K562 (cell line): ENCODE measurements at regions not wholly inside any gene's neighbourhood (a gene's known extent, or its start where the extent isn't known, plus 50 kb on each side); places are given as distances from the start of the nearest gene placed in this dataset.

Source experiments
- ATAC-seq: fragments of 200-7000 bp; cut with Tn5 transposase; 3 replicates; pipeline ENCODE4 v1.9.1; 2020; ENCODE audit warnings: moderate library complexity
- BruUV-seq: library from RNA; stranded (reverse); fragments of 400-500 nt; replicated peaks from 2 replicates; lab custom pipeline; 2021; lab: Mats Ljungman, UMichigan
- CTCF ChIA-PET: fragments of 300-600 bp; formaldehyde crosslinking; extraction: SDS; loops from one replicate; lab custom pipeline; 2021; ENCODE audit warnings: low intra/inter-chr PET ratio; lab: Yijun Ruan, JAX
- POLR2A ChIA-PET: fragments of 300-600, 350-650 bp; sonication (Branson Sonifier 250); formaldehyde crosslinking; extraction: SDS; loops from one replicate; lab custom pipeline; 2021; ENCODE audit warnings: antibody characterized with exemption, inconsistent platforms; lab: Yijun Ruan, JAX
- DNase-seq, 4 experiments: peaks; one replicate each; pipeline versions ENCODE4 v3.0.0 to v3.0.0-alpha.2; 2011 to 2018; ENCODE audit warnings: low spot score in 3 of 4, mixed read lengths in 3 of 4; ENCODE audit errors: extremely low read depth in 1 of 4
- FAIRE-seq: peaks from 2 replicates; lab custom pipeline; 2011; peaks lifted over from hg19 to GRCh38; lab: Jason Lieb, UNC
- H2AFZ ChIP-seq: 2 replicates; pipeline ENCODE4 v1.6.0; 2011; ENCODE audit warnings: low read depth, low read length, control low read depth, inconsistent platforms
- H3K27ac ChIP-seq: fragments of 200-600 bp; 3 replicates; pipeline ENCODE4 v1.8.0; 2011; ENCODE audit warnings: low read depth, mild to moderate bottlenecking, control low read depth, inconsistent platforms, low read length, moderate library complexity, mixed read lengths; ENCODE audit errors: extremely low read depth
- H3K27me3 ChIP-seq, 2 experiments: fragments of 300-600 bp in 1 of 2; 2 replicates in 1 of 2; 3 replicates in 1 of 2; pipeline versions ENCODE4 v1.6.0 to v1.8.0; 2011; ENCODE audit warnings: inconsistent platforms in 2 of 2, low read length in 2 of 2, mild to moderate bottlenecking in 1 of 2, mixed read lengths in 1 of 2, moderate library complexity in 1 of 2; ENCODE audit not compliant: control insufficient read depth in 2 of 2, insufficient read depth in 2 of 2
- H3K36me3 ChIP-seq: fragments of 300-600 bp; 3 replicates; pipeline ENCODE4 v1.8.0; 2011; ENCODE audit warnings: mild to moderate bottlenecking, low read length, inconsistent platforms; ENCODE audit not compliant: control insufficient read depth, insufficient read depth
- H3K4me1 ChIP-seq, 2 experiments: fragments of 200-600 bp in 1 of 2; replicated peaks in 1 of 2; 2 replicates in 1 of 2; 3 replicates in 1 of 2; pipeline versions ENCODE4 v1.5.1 to v1.8.0; 2011; ENCODE audit warnings: inconsistent platforms in 2 of 2, low read length in 2 of 2, mild to moderate bottlenecking in 1 of 2, mixed read lengths in 1 of 2, moderate library complexity in 1 of 2; ENCODE audit not compliant: control insufficient read depth in 2 of 2, insufficient read depth in 2 of 2
- H3K4me2 ChIP-seq: 2 replicates; pipeline ENCODE4 v1.6.1; 2011; ENCODE audit warnings: low read length, control low read depth, inconsistent platforms, mixed read lengths; ENCODE audit not compliant: insufficient read depth
- H3K4me3 ChIP-seq: fragments of 200-600 bp; sonication (generic), shearing (Covaris generic); 2 replicates; pipeline ENCODE4 v1.5.1; 2016; ENCODE audit warnings: control low read depth, inconsistent platforms
- H3K79me2 ChIP-seq: fragments of 200-600 bp; 3 replicates; pipeline ENCODE4 v1.8.0; 2011; ENCODE audit warnings: low read length, inconsistent platforms; ENCODE audit not compliant: control insufficient read depth, insufficient read depth
- H3K9ac ChIP-seq, 2 experiments: 2 replicates each; pipeline versions ENCODE4 v1.6.0 to v1.6.1; 2011; ENCODE audit warnings: low read depth in 2 of 2, low read length in 2 of 2, control low read depth in 1 of 2, inconsistent platforms in 1 of 2, mild to moderate bottlenecking in 1 of 2, mixed read lengths in 1 of 2; ENCODE audit not compliant: insufficient read depth in 1 of 2
- H3K9me1 ChIP-seq: one replicate; pipeline ENCODE4 v1.6.0; 2011; ENCODE audit warnings: inconsistent platforms, mild to moderate bottlenecking, low read length, moderate library complexity; ENCODE audit not compliant: control insufficient read depth, insufficient read depth
- H3K9me3 ChIP-seq: replicated peaks from 2 replicates; pipeline ENCODE4 v1.5.1; 2011; ENCODE audit warnings: low read depth, low read length, inconsistent platforms; ENCODE audit not compliant: control insufficient read depth, insufficient read depth
- H4K20me1 ChIP-seq: replicated peaks from 2 replicates; pipeline ENCODE4 v1.6.1; 2011; ENCODE audit warnings: low read length, inconsistent platforms, mixed read lengths; ENCODE audit not compliant: control insufficient read depth, insufficient read depth
- CBX1 ChIP-seq: sonication (generic); IDR thresholded peaks from 2 replicates; pipeline ENCODE4 v1.6.1; 2016; ENCODE audit warnings: antibody characterized with exemption, low read depth, mild to moderate bottlenecking
- CTCFL ChIP-seq: IDR thresholded peaks from 2 replicates; pipeline ENCODE4 v1.6.1; 2011; ENCODE audit warnings: borderline replicate concordance, low read depth, mild to moderate bottlenecking, moderate library complexity, low read length; ENCODE audit not compliant: insufficient read depth, poor library complexity, severe bottlenecking
- HBP1 ChIP-seq: fragments of 450-650 bp; formaldehyde crosslinking; IDR thresholded peaks from 2 replicates; pipeline ENCODE4 v1.4.0; 2022; ENCODE audit warnings: missing genetic modification characterization
- RNF2 ChIP-seq: sonication (generic); IDR thresholded peaks from 2 replicates; pipeline ENCODE4 v1.6.1; 2016
- SMARCC2 ChIP-seq: fragments of 450-650 bp; IDR thresholded peaks from 2 replicates; pipeline ENCODE4 v1.6.1; 2017; ENCODE audit warnings: antibody characterized with exemption, moderate library complexity, mild to moderate bottlenecking, low read depth
- TRIM28 ChIP-seq: fragments of 450-650 bp; IDR thresholded peaks from 2 replicates; pipeline ENCODE4 v1.6.1; 2017
- TSC22D4 ChIP-seq: fragments of 450-650 bp; IDR thresholded peaks from 2 replicates; pipeline ENCODE4 v1.6.1; 2016; ENCODE audit warnings: missing genetic modification characterization, missing biosample characterization, control low read depth
- U2AF2 ChIP-seq: fragments of 200-400 bp; formaldehyde crosslinking; optimal IDR thresholded peaks from 2 replicates; pipeline ENCODE3; 2017; ENCODE audit warnings: low read depth, mild to moderate bottlenecking, low read length
- ZNF224 ChIP-seq: sonication (generic); formaldehyde crosslinking; IDR thresholded peaks from 2 replicates; pipeline ENCODE4 v1.8.0; 2022; ENCODE audit warnings: mild to moderate bottlenecking, missing genetic modification reagents
- ZNF232 ChIP-seq: sonication (generic); formaldehyde crosslinking; IDR thresholded peaks from 2 replicates; pipeline ENCODE4 v1.8.0; 2022; ENCODE audit warnings: mild to moderate bottlenecking, missing genetic modification reagents
- WGBS: fragments of 100-300 bp; shearing (Covaris generic); methylation state at CpG from one replicate; pipeline ENCODE4 v1.1.6; 2016; ENCODE audit warnings: low coverage, mixed read lengths; ENCODE audit not compliant: insufficient coverage; ENCODE audit errors: missing lambda C conversion rate; 5-methylcytosine and 5-hydroxymethylcytosine counted together
- in situ Hi-C: fragments of 300-500 bp; cut with MboI; formaldehyde crosslinking; loops from 4 replicates; pipeline ENCODE4 v1.15.0; 2018; ENCODE audit warnings: inconsistent platforms, mixed read lengths
- intact Hi-C: fragments of 100-400 bp; cut with micrococcal nuclease; formaldehyde crosslinking; loops from 2 replicates; pipeline ENCODE4 v1.14.2; 2022
- TF ChIP-seq, protein P1 (sequence below): fragments of 450-650 bp; IDR thresholded peaks from 2 replicates; pipeline ENCODE4 v1.6.1; 2016; ENCODE audit warnings: antibody characterized with exemption

GRCh38 chr3:182698078-182698477 lies 95.2 kb upstream of the ATP11B start:
- CTCF ChIA-PET, result no interaction called here
- no peak for TF ChIP-seq TRIM28
- TF ChIP-seq HBP1, result no peak
- no peak for TF ChIP-seq ZNF232
- no peak for TF ChIP-seq CBX1
- TF ChIP-seq, protein P1, sequence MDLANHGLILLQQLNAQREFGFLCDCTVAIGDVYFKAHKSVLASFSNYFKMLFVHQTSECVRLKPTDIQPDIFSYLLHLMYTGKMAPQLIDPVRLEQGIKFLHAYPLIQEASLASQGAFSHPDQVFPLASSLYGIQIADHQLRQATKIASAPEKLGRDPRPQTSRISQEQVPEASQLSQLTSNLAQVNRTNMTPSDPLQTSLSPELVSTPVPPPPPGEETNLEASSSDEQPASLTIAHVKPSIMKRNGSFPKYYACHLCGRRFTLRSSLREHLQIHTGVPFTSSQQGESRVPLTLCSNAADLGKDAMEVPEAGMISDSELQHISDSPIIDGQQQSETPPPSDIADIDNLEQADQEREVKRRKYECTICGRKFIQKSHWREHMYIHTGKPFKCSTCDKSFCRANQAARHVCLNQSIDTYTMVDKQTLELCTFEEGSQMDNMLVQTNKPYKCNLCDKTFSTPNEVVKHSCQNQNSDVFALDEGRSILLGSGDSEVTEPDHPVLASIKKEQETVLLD, result no peak
- no peak for TF ChIP-seq TSC22D4 (tag)
- TF ChIP-seq SMARCC2, result no peak
- TF ChIP-seq ZNF224, result no peak
- TF ChIP-seq U2AF2, result no peak
- no peak for TF ChIP-seq RNF2
- TF ChIP-seq CTCFL, result no peak
- TF ChIP-seq, all 486 proteins: peak for 0
- POLR2A ChIA-PET, result interaction anchor here (0.9 kb wide), 1 partner anchor 33 kb away, joined by 4 read pairs; no protein-coding TSS in a partner anchor

More at GRCh38 chr3:182698078-182698477, 95.2 kb upstream of the ATP11B start:
- Histone ChIP-seq H3K27me3 (peaks cover 0 to 4% of the 10 kb centered on the region in 2 experiments; a peak in 1 of 5 replicates), H3K4me1 (no peaks in the 10 kb centered on the region; a peak in 1 of 5 replicates), H3K9me1 (no peaks in the 10 kb centered on the region), H3K9me3 (no peaks in the 10 kb centered on the region; the same call in 1 of the 2 replicates), H2AFZ (no peak overlapping the region), H3K4me2 (no peak overlapping the region), H3K27ac (no peak overlapping the region), H3K36me3 (no peaks in the 10 kb centered on the region), H3K9ac (no peak overlapping the region), H4K20me1 (no peaks in the 10 kb centered on the region), H3K79me2 (no peaks in the 10 kb centered on the region), H3K4me3 (no peak overlapping the region)
- BruUV-seq, result no TSS peak
- FAIRE-seq (no peak), DNase-seq (no peak), ATAC-seq (0 out of 3 replicates have a peak, but pooled peaks have one; percentile 29)
- intact Hi-C loops, result no loop called here
- in situ Hi-C loops, result loop anchor here (25.0 kb wide), 1 partner anchor 1886 kb away; no protein-coding TSS in a partner anchor
- WGBS, result 30% methylated on average over 2 of the region's 2 CpGs
